Bone marrow (tissue), 2 donors: ENCODE measurements at regions not wholly inside any gene's neighbourhood (a gene's known extent, or its start where the extent isn't known, plus 50 kb on each side); places are given as distances from the start of the nearest gene placed in this dataset.
"Not testable (repeated sequence)": the region's sequence is repeated elsewhere in the genome, so short reads cannot be mapped to it uniquely, and the experiment has no call there.

Experiments
- DNase-seq, 2 donors: peaks; one replicate each; lab custom pipeline; 2025; lab: John Stamatoyannopoulos, UW

- DNase-seq: no peak
These were observed 1033.6 kb downstream of the CDH8 start for GRCh38 chr16:61002479-61003204.

- DNase-seq: no peak
These were observed 1044.4 kb downstream of the CDH8 start for GRCh38 chr16:60991886-60992285.

GRCh38 chr16:60989592-60989991 lies 1046.6 kb downstream of the CDH8 start:
- DNase-seq: no peak

GRCh38 chr16:60979119-60979518 lies 1057.1 kb downstream of the CDH8 start:
- DNase-seq: no peak

GRCh38 chr16:60949800-60950199 lies 1086.4 kb downstream of the CDH8 start:
- DNase-seq: no peak

- DNase-seq: no peak
These were observed 1091.0 kb downstream of the CDH8 start for GRCh38 chr16:60945225-60945624.

- DNase-seq: not testable (repeated sequence)
These were observed 1100.0 kb downstream of the CDH8 start for GRCh38 chr16:60936189-60936588.

GRCh38 chr16:60932600-60932999 lies 1103.6 kb downstream of the CDH8 start:
- no peak for DNase-seq

GRCh38 chr16:60930291-60930690 lies 1105.9 kb downstream of the CDH8 start:
- DNase-seq: no peak

GRCh38 chr16:60922920-60923319 lies 1113.3 kb downstream of the CDH8 start:
- no peak for DNase-seq

GRCh38 chr16:60914334-60914733 lies 1121.9 kb downstream of the CDH8 start:
- DNase-seq: no peak

GRCh38 chr16:60907645-60908044 lies 1128.6 kb downstream of the CDH8 start:
- DNase-seq: no peak

GRCh38 chr16:60905811-60906210 lies 1130.4 kb downstream of the CDH8 start:
- no peak for DNase-seq

- no peak for DNase-seq
These were observed 1134.1 kb downstream of the CDH8 start for GRCh38 chr16:60902114-60902513.

GRCh38 chr16:60882816-60883215 lies 1153.4 kb downstream of the CDH8 start:
- no peak for DNase-seq

- DNase-seq: no peak
These were observed 1183.6 kb downstream of the CDH8 start for GRCh38 chr16:60852635-60853034.

GRCh38 chr16:60821661-60822060 lies 1214.6 kb downstream of the CDH8 start:
- DNase-seq: no peak

GRCh38 chr16:60820361-60820760 lies 1215.9 kb downstream of the CDH8 start:
- DNase-seq: no peak

GRCh38 chr16:60818465-60818864 lies 1217.8 kb downstream of the CDH8 start:
- DNase-seq: no peak

GRCh38 chr16:60816461-60816860 lies 1219.8 kb downstream of the CDH8 start:
- DNase-seq: no peak

GRCh38 chr16:60815865-60816264 lies 1220.4 kb downstream of the CDH8 start:
- DNase-seq: no peak

- DNase-seq: no peak
These were observed 1221.2 kb downstream of the CDH8 start for GRCh38 chr16:60815033-60815432.

GRCh38 chr16:60811657-60812056 lies 1224.6 kb downstream of the CDH8 start:
- DNase-seq: no peak

- no peak for DNase-seq
These were observed 1225.1 kb downstream of the CDH8 start for GRCh38 chr16:60811051-60811608.
